T-helper 22 cell (primary cell): ENCODE measurements at regions not wholly inside any gene's neighbourhood (a gene's known extent, or its start where the extent isn't known, plus 50 kb on each side); places are given as distances from the start of the nearest gene placed in this dataset.
"Not testable (repeated sequence)": the region's sequence is repeated elsewhere in the genome, so short reads cannot be mapped to it uniquely, and the experiment has no call there.

Source experiments
- DNase-seq: peaks from one replicate; pipeline ENCODE4 v3.0.0-alpha.2; 2020; ENCODE audit warnings: low read depth

GRCh38 chr4:153106736-153107135 lies 97.5 kb upstream of the TRIM2 start:
- DNase-seq: not testable (repeated sequence)

DNA sequence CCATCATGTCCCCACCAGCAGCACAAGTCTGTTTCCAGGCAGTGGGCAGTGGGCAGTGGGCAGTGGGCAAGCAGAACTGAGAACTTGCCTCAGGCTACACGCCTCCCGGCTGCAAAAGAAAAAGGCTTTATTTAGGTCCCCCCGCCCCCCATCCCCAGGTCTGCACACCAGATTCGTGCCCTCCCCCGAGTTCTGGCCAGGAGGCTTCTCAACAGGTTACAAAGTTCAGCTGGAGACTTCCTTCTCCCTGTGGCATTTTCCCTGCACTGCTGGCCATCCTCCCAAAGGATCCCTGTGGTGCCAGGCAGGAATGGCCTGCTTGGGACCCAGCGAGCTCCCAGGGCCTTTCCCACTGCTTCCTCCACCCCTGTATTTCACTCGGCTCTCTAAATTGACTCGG lies 97.0 kb upstream of the TRIM2 start:
- DNase-seq: no peak

GRCh38 chr4:153109296-153109849 lies 94.9 kb upstream of the TRIM2 start:
- DNase-seq: no peak

- no peak for DNase-seq
Observed at GRCh38 chr4:153110739-153111138, 93.5 kb upstream of the TRIM2 start.

DNA sequence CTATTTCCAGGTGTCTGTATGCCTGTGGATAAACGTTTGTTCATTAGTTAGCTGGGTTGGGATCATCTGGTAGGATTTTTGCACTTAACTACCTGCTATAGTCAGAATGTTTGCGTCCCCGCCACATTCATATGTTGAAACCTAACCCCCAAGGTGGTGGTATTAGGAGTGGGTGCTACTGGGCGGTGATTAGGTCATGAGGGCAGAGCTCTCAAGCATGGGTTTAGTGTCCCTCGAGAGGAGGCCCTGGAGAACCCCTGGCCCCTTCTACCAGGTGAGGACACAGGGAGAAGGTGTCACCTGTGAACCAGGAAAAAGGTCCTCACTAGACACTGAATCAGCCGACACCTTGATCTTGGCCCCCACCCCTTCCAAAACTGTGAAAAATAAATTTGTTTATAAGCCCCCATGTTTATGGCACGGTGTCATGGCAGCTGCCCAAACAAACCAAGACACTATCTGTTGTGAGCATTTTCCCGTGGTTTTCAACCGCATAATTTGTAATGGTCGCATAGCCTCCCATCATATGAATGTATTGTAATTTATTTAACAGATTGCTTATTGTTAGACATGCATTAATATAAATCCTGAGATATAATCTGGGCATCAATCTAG lies 92.7 kb upstream of the TRIM2 start:
- DNase-seq: no peak

DNA sequence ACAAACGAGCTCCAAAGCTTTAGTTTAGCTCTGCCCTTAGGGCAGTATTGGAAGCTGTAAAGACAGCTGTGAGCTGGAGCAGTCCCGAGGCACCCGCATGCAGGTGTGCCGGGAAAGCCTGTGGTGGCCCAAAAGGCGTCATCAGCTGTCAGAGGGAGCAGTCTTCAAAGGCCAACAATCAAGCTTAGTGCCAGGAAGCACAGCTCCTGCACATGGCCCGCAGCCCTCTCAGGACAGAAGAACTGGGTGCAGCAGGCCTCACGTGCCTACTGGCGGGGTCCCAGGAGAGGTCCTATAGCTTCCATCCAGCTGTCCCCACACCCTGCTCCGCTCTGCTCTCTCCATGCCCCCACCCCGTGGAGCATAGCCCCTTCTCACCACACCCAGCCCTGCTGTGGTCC lies 92.2 kb upstream of the TRIM2 start:
- DNase-seq: no peak

DNA sequence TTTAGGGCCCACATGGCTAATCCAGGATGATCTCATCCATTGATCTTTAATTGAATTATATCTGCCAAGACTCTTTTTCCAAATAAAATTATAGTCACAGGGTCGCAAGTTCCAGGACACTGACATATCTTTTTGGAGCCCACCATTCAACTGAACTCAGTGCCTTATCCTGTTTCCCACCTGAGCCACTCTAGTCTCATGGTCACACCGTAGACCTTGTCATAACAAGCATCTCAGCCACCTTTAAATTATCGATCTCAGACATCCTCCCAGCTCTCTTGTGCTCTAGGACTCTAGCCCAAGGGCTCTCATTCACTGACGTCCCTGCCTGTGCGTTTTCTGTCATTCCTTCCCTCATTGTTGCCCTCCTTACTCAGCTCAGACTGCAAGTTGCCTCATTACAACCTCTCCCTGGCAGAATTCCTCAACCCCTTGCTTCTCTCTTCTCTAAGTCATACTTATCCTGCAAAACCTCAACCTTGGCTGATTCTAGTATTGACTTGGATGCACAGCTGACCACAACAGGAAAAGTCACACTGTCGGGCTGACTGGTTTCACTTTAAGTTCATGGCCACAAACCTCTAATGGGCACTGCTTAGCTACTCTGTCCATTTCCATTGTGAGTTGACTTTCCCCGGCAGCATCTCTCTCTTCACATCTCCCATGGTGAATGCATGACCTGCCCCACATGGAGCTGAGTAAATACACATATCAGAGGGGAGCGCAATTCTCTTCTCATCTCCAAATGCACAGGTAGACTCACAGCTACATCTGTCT lies 91.0 kb upstream of the TRIM2 start:
- DNase-seq: no peak

- DNase-seq: no peak
Observed at GRCh38 chr4:153113838-153114105, 90.5 kb upstream of the TRIM2 start.

DNA sequence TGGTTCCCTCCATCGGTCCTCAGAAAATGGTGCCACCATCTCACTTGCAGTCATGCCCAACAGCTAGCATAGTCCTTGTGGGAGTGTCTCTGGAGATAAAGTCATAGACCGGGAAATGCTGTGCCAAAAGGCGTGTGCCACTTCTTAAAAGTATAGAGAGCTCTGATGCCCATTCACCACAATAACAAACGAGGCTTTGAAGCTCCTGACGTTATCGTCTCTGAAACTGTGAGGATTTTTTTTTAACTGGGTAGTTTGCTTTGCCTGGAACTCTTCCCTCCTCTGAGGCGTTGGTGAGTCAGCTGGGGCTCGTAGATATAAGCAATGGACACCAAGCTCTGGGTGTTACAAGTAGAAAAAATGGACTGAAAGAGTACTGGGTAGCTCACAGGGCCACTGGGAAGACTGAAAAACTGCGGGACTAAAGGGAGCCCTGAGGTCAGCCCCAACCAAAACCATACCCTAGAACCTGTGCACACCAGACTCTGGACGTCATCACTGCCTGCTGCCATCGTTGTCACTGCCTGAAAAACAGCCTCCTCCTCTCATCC lies 89.4 kb upstream of the TRIM2 start:
- peak; percentile 53 for DNase-seq

- DNase-seq: peak; percentile 60
Observed at GRCh38 chr4:153115322-153116290, 88.6 kb upstream of the TRIM2 start.

DNA sequence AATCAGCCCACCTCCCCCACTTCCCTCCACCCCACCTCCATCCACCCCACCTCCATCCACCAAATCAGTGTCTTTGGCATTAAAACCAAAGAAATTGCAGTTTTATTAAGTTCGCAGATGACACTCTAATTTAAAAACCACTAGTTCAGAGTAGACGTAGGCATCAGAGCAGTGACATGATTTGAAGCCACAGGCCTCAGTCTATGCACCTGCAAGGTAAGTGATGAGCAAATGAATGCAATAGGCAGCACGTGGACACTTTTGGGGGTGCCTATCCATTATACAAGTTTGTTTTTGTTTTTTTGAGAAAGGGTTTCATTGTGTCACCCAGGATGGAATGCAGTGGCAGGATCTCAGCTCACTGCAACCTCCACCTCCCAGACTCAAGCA lies 88.0 kb upstream of the TRIM2 start:
- peak; percentile 24 for DNase-seq

DNA sequence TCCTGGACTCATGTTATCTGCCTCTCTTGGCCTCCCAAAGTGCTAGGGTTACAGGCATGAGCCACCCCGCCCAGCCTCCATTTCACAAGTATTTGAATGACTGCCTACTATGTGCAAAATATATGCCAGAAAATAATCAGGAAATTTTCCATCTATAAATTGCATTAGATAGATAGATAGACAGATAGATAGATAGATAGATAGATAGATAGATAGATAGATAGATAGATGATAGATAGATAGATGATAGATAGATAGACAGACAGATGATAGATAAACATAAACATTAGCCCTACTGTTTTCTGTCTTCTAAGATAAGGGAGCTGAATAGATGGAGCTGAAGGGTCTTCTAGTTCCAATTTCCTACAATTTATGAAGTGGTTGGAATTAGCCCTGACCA lies 87.4 kb upstream of the TRIM2 start:
- DNase-seq: no peak

GRCh38 chr4:153117554-153117953 lies 86.7 kb upstream of the TRIM2 start:
- no peak for DNase-seq

- no peak for DNase-seq
Observed at GRCh38 chr4:153119626-153120025, 84.6 kb upstream of the TRIM2 start.

DNA sequence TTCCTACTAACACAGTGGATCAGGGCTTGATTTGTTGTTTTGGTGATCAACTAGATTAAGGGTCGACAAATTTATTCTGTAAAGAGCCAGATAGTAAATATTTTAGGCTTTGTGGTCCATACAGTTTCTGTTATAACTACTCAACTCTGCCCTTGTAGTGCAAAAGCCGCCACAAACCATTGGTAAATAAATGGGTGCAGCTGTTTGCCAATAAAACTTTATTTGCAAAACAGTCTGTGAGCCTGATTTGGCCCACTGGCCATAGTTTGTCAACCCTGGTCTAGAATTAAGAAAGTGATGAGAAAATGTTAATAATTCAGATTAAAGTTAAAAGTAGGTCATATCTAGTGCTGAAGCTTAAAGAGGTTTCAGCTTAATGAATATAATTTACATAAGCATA lies 84.0 kb upstream of the TRIM2 start:
- no peak for DNase-seq

GRCh38 chr4:153122855-153123254 lies 81.4 kb upstream of the TRIM2 start:
- no peak for DNase-seq

- DNase-seq: no peak
Observed at GRCh38 chr4:153126137-153126536, 78.1 kb upstream of the TRIM2 start.

- peak; percentile 48 for DNase-seq
Observed at GRCh38 chr4:153127760-153128494, 76.3 kb upstream of the TRIM2 start.

- DNase-seq: no peak
Observed at GRCh38 chr4:153131596-153131995, 72.6 kb upstream of the TRIM2 start.

GRCh38 chr4:153137159-153137558 lies 67.1 kb upstream of the TRIM2 start:
- DNase-seq: no peak
